ENCODE measurements at regions not wholly inside any gene's neighbourhood (a gene's known extent, or its start where the extent isn't known, plus 50 kb on each side); places are given as distances from the start of the nearest gene placed in this dataset.

DNA sequence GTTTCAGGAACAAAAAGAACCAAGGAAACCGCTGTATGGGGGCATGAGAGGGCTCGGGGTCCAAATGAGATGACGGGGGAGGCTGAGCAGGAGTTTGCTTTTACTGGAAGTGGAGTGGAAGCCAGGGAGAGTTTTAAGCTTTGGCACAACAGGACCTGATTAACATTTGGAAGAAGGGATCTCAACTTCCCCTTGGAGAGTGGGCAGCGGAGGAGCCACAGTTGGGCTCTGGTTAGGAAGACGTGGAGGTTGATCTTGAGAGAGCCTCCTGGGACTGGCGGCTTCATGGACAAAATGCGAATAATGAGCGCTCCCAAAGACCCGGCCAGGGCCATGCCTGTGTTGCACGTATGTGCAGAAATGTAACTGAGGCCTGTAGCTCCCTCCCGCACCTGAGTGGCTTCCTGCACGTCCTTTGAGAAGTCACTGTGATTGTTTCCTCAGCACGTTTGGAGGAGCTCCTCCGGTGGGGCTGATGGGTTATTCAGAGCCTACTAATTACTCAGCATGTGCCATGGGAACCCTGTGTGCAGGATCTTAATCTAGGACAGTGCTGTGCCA, 595.3 kb upstream of the MGMT start:
- TF ChIP-seq, protein P1, sequence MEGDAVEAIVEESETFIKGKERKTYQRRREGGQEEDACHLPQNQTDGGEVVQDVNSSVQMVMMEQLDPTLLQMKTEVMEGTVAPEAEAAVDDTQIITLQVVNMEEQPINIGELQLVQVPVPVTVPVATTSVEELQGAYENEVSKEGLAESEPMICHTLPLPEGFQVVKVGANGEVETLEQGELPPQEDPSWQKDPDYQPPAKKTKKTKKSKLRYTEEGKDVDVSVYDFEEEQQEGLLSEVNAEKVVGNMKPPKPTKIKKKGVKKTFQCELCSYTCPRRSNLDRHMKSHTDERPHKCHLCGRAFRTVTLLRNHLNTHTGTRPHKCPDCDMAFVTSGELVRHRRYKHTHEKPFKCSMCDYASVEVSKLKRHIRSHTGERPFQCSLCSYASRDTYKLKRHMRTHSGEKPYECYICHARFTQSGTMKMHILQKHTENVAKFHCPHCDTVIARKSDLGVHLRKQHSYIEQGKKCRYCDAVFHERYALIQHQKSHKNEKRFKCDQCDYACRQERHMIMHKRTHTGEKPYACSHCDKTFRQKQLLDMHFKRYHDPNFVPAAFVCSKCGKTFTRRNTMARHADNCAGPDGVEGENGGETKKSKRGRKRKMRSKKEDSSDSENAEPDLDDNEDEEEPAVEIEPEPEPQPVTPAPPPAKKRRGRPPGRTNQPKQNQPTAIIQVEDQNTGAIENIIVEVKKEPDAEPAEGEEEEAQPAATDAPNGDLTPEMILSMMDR (IDR thresholded peaks at IDR 0.05), result no peak
- TF ChIP-seq POLR2A (IDR thresholded peaks at IDR 0.05) (no peak), POLR2AphosphoS5 (IDR thresholded peaks at IDR 0.05; ENCODE audit: insufficient read depth in 1 of 2, low read depth in 1 of 2) (no peak)
